GM10266 (cell line): ENCODE measurements at regions not wholly inside any gene's neighbourhood (a gene's known extent, or its start where the extent isn't known, plus 50 kb on each side); places are given as distances from the start of the nearest gene placed in this dataset.

Experiments used
- DNase-seq: peaks from one replicate; pipeline ENCODE4 v3.0.0; 2012; ENCODE audit errors: extremely low spot score
- TF ChIP-seq, protein P1 (sequence below): IDR thresholded peaks from 2 replicates; pipeline ENCODE4 v1.5.1; 2012; ENCODE audit warnings: mild to moderate bottlenecking, low read depth; ENCODE audit not compliant: control insufficient read depth, insufficient read depth; ENCODE audit errors: missing control alignments

DNA sequence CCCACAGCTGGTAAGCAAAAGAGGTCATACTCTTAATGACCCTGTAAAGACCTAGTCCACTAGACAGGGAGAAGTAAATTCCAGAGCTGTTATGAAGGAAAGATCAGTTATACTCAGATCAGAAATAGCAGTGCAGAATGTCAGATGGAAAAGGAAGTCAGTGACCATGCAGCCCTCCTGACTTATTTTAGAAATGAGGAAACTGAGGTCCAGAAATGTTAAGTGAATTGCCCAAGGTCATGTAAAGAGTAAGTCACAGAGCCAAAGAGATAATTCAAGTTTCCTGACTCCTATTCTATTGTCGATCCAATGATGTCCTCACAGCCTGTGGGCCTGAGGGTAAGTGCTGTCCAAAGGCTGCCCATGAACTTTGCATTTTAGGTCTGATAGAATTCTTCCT, 214.9 kb upstream of the IL12B start:
- TF ChIP-seq, protein P1, sequence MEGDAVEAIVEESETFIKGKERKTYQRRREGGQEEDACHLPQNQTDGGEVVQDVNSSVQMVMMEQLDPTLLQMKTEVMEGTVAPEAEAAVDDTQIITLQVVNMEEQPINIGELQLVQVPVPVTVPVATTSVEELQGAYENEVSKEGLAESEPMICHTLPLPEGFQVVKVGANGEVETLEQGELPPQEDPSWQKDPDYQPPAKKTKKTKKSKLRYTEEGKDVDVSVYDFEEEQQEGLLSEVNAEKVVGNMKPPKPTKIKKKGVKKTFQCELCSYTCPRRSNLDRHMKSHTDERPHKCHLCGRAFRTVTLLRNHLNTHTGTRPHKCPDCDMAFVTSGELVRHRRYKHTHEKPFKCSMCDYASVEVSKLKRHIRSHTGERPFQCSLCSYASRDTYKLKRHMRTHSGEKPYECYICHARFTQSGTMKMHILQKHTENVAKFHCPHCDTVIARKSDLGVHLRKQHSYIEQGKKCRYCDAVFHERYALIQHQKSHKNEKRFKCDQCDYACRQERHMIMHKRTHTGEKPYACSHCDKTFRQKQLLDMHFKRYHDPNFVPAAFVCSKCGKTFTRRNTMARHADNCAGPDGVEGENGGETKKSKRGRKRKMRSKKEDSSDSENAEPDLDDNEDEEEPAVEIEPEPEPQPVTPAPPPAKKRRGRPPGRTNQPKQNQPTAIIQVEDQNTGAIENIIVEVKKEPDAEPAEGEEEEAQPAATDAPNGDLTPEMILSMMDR = no peak
- DNase-seq = no peak

DNA sequence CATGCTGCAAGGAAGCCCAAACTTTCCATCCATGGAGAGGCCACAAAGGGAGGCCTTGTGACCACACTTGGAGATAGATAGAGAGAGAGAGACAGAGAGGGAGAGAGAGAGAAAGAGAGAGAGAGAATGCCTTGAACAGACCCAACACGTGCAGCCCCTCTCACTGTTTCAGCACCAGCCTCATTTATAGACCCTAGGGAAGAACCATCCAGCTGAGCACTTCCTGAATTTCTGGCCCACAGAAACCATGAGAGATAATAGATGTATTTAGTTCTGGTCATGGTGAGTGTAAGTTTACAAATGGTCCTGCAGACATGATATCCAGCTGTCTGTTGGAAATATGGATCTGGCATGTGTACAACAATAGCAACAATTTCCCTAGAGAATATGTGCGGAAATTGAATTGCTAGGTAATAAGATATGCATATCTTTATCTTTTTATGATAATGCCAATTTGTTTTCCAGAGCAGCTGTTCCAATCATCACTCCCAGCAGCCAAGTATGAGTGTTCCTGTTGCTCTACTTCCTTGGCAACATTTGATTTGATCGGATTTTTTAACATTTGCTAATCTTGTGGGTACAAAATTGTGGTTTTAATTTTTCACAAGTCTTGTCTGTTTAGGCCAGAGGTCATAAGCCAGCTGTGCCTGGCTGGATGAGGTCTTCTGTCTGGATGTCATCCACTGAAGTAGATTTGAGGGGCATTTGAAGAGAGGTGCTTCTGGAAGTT, 217.3 kb upstream of the IL12B start:
- TF ChIP-seq, protein P1 = no peak
- DNase-seq = no peak

DNA sequence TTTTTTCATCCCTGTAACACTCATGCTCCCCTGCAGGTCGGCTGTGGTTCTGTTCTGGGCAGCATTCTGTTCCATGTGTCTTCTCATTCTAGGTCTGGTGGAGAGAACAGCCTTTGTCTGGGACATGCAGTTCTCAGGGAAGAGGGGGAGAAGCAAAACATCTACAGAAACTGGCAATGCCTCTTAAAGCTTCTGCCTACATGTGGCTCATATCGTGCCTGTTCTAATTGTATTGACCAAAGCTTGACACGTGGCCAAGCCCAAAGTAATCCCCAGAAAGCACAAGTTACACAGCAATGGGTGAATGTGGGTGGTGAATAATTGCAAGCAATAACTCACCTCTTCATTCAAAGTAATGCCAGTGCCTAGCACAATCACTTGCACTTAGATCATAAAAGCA, 218.2 kb upstream of the IL12B start:
- TF ChIP-seq, protein P1 = no peak
- no peak for DNase-seq

- TF ChIP-seq, protein P1 = no peak
- no peak for DNase-seq
Observed at GRCh38 chr5:159549046-159549445, 218.8 kb upstream of the IL12B start.

GRCh38 chr5:159550951-159551350, 220.7 kb upstream of the IL12B start:
- TF ChIP-seq, protein P1 = no peak
- no peak for DNase-seq

DNA sequence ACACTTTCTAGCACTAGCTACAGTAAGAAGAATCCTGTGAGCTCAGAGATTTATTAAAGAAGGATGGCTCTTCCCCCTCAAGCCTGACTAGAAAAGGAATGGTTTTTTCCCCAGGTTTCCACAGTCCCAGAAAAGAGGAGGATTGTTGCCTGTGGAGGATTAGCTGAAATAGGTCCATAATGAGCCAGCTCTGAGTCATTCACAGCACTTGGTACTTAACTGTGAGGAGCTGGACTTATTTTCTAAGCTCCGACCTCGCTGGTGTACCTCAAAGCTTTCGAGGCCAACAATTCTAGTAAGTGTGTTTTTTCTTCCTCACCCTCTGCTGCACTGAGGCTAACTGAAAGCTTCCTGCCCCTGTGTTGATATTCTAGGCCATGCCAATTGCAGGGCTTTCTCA, 222.5 kb upstream of the IL12B start:
- TF ChIP-seq, protein P1 = no peak
- DNase-seq = no peak

GRCh38 chr5:159553792-159554191, 223.5 kb upstream of the IL12B start:
- no peak for DNase-seq
- TF ChIP-seq, protein P1 = no peak
